GM12873 (cell line): ENCODE measurements at regions not wholly inside any gene's neighbourhood (a gene's known extent, or its start where the extent isn't known, plus 50 kb on each side); places are given as distances from the start of the nearest gene placed in this dataset.

Experiments used
- TF ChIP-seq, protein P1 (sequence below): IDR thresholded peaks from 2 replicates; pipeline ENCODE4 v1.5.1; 2012; ENCODE audit warnings: low read depth, mild to moderate bottlenecking, moderate library complexity, low read length, control low read depth; ENCODE audit not compliant: insufficient read depth; ENCODE audit errors: missing control alignments

DNA sequence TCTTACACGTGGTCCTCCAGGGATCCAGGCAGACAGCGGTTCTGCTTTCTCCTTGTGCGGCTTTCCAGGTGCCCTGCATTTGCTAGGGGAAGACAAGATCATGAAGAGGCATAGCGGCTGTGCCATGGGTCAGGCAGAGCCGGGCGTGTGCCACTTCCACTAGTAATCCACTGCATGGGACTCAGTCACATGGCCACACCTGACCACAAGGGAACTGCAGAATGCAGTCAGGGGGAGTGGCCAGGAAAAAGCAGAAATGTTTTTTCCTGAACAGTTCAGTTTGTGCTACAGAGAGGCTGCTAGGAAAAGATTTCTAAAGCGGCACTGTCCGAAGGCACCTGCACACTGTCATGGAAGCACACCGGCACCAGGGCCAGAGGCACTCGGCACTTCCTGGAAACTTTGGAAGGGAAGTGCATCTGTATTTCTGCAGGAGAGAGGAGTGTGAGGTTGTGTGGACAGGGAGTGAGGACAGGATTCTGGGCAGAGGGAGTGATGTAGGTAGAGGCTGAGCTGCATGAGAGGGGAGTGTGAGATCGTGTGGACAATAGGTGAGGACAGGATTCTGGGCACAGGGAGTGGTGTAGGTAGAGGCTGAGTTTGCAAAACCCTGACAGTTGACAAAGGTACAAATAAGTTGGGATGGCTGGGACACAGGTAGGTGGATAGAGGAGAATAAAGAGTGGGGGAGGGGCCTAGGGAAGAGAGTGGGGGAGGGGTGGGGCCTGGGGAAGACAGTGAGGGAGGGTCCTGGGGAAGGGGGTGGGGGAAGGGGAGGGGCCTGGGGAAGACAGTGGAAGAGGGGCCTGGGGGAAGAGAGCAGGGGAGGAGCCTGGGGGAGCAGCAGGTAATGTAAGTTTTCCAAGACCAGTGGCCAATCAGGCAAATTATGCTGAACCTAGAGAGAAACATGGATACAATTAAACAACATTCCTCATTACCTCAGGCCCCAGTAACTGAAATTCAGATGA lies 1436.3 kb downstream of the TBC1D22A start:
- TF ChIP-seq, protein P1, sequence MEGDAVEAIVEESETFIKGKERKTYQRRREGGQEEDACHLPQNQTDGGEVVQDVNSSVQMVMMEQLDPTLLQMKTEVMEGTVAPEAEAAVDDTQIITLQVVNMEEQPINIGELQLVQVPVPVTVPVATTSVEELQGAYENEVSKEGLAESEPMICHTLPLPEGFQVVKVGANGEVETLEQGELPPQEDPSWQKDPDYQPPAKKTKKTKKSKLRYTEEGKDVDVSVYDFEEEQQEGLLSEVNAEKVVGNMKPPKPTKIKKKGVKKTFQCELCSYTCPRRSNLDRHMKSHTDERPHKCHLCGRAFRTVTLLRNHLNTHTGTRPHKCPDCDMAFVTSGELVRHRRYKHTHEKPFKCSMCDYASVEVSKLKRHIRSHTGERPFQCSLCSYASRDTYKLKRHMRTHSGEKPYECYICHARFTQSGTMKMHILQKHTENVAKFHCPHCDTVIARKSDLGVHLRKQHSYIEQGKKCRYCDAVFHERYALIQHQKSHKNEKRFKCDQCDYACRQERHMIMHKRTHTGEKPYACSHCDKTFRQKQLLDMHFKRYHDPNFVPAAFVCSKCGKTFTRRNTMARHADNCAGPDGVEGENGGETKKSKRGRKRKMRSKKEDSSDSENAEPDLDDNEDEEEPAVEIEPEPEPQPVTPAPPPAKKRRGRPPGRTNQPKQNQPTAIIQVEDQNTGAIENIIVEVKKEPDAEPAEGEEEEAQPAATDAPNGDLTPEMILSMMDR = no peak

DNA sequence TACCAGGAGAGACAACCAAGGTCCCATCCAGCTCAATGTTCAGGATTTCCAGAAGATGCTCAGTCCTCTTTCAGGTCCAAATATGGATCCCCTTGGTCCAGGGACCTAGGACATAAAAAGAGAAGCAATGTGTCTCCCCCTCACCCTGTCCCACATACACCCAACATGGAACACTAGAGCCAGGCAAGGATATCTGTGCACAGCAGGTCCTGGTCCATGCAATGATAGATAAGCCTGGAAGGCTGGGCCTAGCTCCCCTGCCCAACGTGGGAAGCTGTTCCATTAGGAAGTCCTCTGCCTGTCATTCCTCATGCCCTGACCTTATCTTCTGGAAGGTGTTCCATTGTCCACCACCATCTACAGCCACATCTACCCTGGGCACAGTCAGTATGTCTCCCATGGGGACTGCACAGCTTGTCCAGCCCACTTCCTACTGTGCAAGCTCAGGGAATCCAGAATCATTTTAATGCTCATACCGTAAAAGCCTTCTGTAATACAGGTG lies 1434.8 kb downstream of the TBC1D22A start:
- TF ChIP-seq, protein P1 = no peak

DNA sequence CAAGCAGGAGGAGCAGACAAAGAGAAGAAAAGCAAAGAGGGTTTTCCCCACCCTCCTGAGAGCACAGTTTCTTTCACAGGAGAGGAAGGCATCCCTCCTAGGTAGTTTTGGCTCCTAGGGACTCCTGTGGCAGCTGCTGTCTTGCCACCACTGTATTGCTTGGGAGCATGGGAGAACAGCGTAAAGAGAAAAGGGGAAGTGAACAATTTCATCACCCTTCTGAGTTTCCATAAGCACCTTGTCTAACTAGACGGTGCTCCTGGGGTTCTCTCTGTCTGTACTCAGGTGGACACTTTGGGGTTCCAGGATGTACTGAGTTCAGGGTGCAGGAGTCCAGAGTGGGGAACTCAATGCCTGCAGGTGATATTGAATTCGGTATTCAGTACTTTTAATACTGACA lies 1430.5 kb downstream of the TBC1D22A start:
- TF ChIP-seq, protein P1 = no peak

DNA sequence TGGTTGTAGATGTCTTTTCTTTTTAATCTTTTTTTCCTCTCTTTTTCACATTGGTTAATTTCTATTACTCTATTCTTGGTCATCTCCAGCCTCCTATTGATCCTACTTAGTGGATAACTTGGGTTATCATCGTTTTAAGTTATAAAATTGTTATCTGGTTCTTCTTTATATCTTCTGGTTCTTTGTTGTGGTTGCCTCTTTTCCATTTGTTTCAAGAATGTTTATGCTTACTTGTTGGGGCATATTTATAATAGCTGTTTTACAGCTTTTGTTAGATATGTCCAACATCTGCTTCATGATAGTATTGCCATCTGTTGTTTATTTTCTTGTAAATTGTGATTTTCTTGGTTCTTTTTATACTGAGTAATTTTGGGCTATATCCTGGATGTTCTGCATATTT lies 1429.6 kb downstream of the TBC1D22A start:
- TF ChIP-seq, protein P1 = no peak

DNA sequence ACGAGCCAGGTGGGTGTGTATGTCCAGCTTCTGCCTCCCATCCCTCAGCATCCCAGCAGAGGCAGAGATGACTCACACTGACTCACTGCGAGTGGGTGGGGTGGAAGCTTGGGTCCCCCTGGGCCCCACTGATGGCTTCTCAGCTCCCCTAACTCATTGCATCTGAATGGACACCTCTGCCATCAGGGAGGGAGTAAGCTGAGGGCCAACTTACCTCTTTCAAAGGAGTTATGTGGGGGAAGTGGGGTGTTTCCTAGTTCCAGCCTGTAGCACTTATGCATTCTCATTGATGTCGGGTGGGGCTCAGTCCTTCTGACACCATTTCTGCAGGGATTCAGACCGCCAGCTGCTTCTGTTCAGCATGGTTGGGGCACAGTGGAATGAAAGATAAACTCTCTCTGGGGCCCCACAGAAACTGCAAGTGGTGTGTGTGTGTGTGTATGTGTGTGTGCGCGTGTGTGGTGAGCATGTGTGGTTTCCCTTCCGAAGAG lies 1425.8 kb downstream of the TBC1D22A start:
- TF ChIP-seq, protein P1 = no peak

DNA sequence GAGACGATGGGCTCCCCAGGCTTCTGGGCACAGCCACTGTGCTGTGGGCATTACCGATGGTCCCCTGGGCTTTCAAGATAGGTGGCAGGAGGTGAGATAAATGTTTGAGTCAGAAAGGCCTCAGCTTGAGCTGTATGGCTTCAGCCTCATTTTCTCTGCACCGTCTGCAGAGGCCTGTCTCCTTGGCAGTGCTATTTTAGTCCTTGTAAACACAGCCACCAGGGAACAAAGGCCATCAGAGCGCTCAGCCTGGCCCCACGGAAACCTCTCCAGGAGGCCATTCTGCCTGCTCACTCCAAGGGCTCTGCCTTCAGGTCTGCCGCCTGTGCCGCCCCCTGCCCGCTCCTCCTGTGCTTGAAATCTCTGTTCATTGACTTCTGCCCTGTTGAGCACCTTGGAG lies 1424.9 kb downstream of the TBC1D22A start:
- TF ChIP-seq, protein P1 = no peak

DNA sequence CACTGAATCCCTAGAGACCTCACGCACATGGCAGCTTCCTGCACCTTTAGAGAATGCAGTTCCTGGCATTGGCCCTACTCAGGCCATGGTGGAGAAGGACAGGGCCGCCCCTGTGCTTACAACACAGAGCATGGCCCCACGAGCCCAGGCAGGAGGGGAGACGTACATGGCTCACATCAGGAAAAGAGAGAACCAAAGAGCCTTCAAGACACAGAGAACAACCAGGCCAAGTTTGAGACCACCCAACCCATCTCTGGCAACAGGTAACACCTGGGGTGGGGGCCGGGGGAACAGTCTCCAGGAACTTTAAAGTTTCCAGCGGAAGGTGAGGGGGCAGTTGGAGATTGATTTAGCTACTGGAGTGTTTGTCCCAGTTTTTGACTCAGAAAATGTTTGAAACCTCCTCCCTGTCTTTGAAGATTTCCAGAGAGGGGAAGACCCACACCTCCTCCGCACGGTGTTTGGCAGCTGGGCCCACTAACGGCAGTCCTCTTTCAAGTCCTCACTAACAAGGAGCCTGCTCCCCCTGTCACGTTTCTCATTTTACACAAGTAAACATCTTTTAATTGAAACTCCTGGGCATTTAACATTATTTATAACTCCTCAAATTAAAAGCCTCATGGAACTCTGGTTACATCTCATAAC lies 1423.8 kb downstream of the TBC1D22A start:
- TF ChIP-seq, protein P1 = no peak
